ENCODE measurements at regions not wholly inside any gene's neighbourhood (a gene's known extent, or its start where the extent isn't known, plus 50 kb on each side); places are given as distances from the start of the nearest gene placed in this dataset.

GRCh38 chr7:137172105-137172590, 171.4 kb downstream of the PTN start:
- no peak overlapping the region for H3K4me2 ChIP-seq (ENCODE audit: low read length)
- no peaks in the 10 kb centered on the region for H3K4me1 ChIP-seq (ENCODE audit: control insufficient read depth, insufficient read depth, low read length)
- H3K36me3 ChIP-seq (ENCODE audit: insufficient read depth, low read length): no peaks in the 10 kb centered on the region
- H3K9me3 ChIP-seq (replicated peaks; ENCODE audit: low read length): no peaks in the 10 kb centered on the region
- H3K9ac ChIP-seq (ENCODE audit: low read depth, low read length): no peak overlapping the region
- peaks cover 5% of the 10 kb centered on the region for H3K27me3 ChIP-seq (ENCODE audit: control insufficient read depth, insufficient read depth, low read length)
- H3K4me3 ChIP-seq (ENCODE audit: low read length): no peak overlapping the region

- Histone ChIP-seq H3K4me1 (ENCODE audit: control insufficient read depth, insufficient read depth, low read length) (no peaks in the 10 kb centered on the region), H3K4me3 (ENCODE audit: low read length) (no peak overlapping the region), H3K4me2 (ENCODE audit: low read length) (no peak overlapping the region), H3K27me3 (ENCODE audit: control insufficient read depth, insufficient read depth, low read length) (peaks cover 5% of the 10 kb centered on the region), H3K9ac (ENCODE audit: low read depth, low read length) (no peak overlapping the region), H3K9me3 (replicated peaks; ENCODE audit: low read length) (no peaks in the 10 kb centered on the region), H3K36me3 (ENCODE audit: insufficient read depth, low read length) (no peaks in the 10 kb centered on the region)
Measured at GRCh38 chr7:137169282-137169698, 174.2 kb downstream of the PTN start.

GRCh38 chr7:137167609-137168008, 175.9 kb downstream of the PTN start:
- Histone ChIP-seq H3K9ac (ENCODE audit: low read depth, low read length) (no peak overlapping the region), H3K4me1 (ENCODE audit: control insufficient read depth, insufficient read depth, low read length) (no peaks in the 10 kb centered on the region), H3K4me3 (ENCODE audit: low read length) (no peak overlapping the region), H3K9me3 (replicated peaks; ENCODE audit: low read length) (no peaks in the 10 kb centered on the region), H3K27me3 (ENCODE audit: control insufficient read depth, insufficient read depth, low read length) (peaks cover 5% of the 10 kb centered on the region), H3K4me2 (ENCODE audit: low read length) (no peak overlapping the region), H3K36me3 (ENCODE audit: insufficient read depth, low read length) (no peaks in the 10 kb centered on the region)

- no peak overlapping the region for H3K4me2 ChIP-seq (ENCODE audit: low read length)
- no peaks in the 10 kb centered on the region for H3K27me3 ChIP-seq (ENCODE audit: control insufficient read depth, insufficient read depth, low read length)
- no peaks in the 10 kb centered on the region for H3K9me3 ChIP-seq (replicated peaks; ENCODE audit: low read length)
- no peaks in the 10 kb centered on the region for H3K36me3 ChIP-seq (ENCODE audit: insufficient read depth, low read length)
- H3K9ac ChIP-seq (ENCODE audit: low read depth, low read length): no peak overlapping the region
- no peak overlapping the region for H3K4me3 ChIP-seq (ENCODE audit: low read length)
- H3K4me1 ChIP-seq (ENCODE audit: control insufficient read depth, insufficient read depth, low read length): no peaks in the 10 kb centered on the region
Measured at GRCh38 chr7:137166363-137166762, 177.2 kb downstream of the PTN start.

GRCh38 chr7:137165786-137166185, 177.7 kb downstream of the PTN start:
- no peaks in the 10 kb centered on the region for H3K36me3 ChIP-seq (ENCODE audit: insufficient read depth, low read length)
- no peak overlapping the region for H3K4me2 ChIP-seq (ENCODE audit: low read length)
- H3K4me1 ChIP-seq (ENCODE audit: control insufficient read depth, insufficient read depth, low read length): no peaks in the 10 kb centered on the region
- H3K9me3 ChIP-seq (replicated peaks; ENCODE audit: low read length): no peaks in the 10 kb centered on the region
- H3K9ac ChIP-seq (ENCODE audit: low read depth, low read length): no peak overlapping the region
- H3K4me3 ChIP-seq (ENCODE audit: low read length): no peak overlapping the region
- H3K27me3 ChIP-seq (ENCODE audit: control insufficient read depth, insufficient read depth, low read length): no peaks in the 10 kb centered on the region

GRCh38 chr7:137165241-137165640, 178.3 kb downstream of the PTN start:
- Histone ChIP-seq H3K36me3 (ENCODE audit: insufficient read depth, low read length) (no peaks in the 10 kb centered on the region), H3K4me1 (ENCODE audit: control insufficient read depth, insufficient read depth, low read length) (no peaks in the 10 kb centered on the region), H3K4me3 (ENCODE audit: low read length) (no peak overlapping the region), H3K27me3 (ENCODE audit: control insufficient read depth, insufficient read depth, low read length) (no peaks in the 10 kb centered on the region), H3K9me3 (replicated peaks; ENCODE audit: low read length) (no peaks in the 10 kb centered on the region), H3K4me2 (ENCODE audit: low read length) (no peak overlapping the region), H3K9ac (ENCODE audit: low read depth, low read length) (no peak overlapping the region)

GRCh38 chr7:137164251-137164650, 179.3 kb downstream of the PTN start:
- no peaks in the 10 kb centered on the region for H3K27me3 ChIP-seq (ENCODE audit: control insufficient read depth, insufficient read depth, low read length)
- H3K4me2 ChIP-seq (ENCODE audit: low read length): no peak overlapping the region
- H3K4me1 ChIP-seq (ENCODE audit: control insufficient read depth, insufficient read depth, low read length): no peaks in the 10 kb centered on the region

GRCh38 chr7:137160236-137160635, 183.3 kb downstream of the PTN start:
- no peaks in the 10 kb centered on the region for H3K36me3 ChIP-seq (ENCODE audit: insufficient read depth, low read length)

More at GRCh38 chr7:137164251-137164650, 179.3 kb downstream of the PTN start:
- H3K9ac ChIP-seq (ENCODE audit: low read depth, low read length): no peak overlapping the region
- no peaks in the 10 kb centered on the region for H3K9me3 ChIP-seq (replicated peaks; ENCODE audit: low read length)
- H3K36me3 ChIP-seq (ENCODE audit: insufficient read depth, low read length): no peaks in the 10 kb centered on the region
- no peak overlapping the region for H3K4me3 ChIP-seq (ENCODE audit: low read length)

GRCh38 chr7:137157256-137157655, 186.3 kb downstream of the PTN start:
- H3K4me3 ChIP-seq (ENCODE audit: low read length): no peak overlapping the region
- no peaks in the 10 kb centered on the region for H3K9me3 ChIP-seq (replicated peaks; ENCODE audit: low read length)
- no peak overlapping the region for H3K4me2 ChIP-seq (ENCODE audit: low read length)
- H3K27me3 ChIP-seq (ENCODE audit: control insufficient read depth, insufficient read depth, low read length): no peaks in the 10 kb centered on the region
- H3K9ac ChIP-seq (ENCODE audit: low read depth, low read length): no peak overlapping the region
- H3K36me3 ChIP-seq (ENCODE audit: insufficient read depth, low read length): no peaks in the 10 kb centered on the region
- H3K4me1 ChIP-seq (ENCODE audit: control insufficient read depth, insufficient read depth, low read length): no peaks in the 10 kb centered on the region

More at GRCh38 chr7:137160236-137160635, 183.3 kb downstream of the PTN start:
- H3K9me3 ChIP-seq (replicated peaks; ENCODE audit: low read length): no peaks in the 10 kb centered on the region
- no peak overlapping the region for H3K4me2 ChIP-seq (ENCODE audit: low read length)
- no peak overlapping the region for H3K4me3 ChIP-seq (ENCODE audit: low read length)
- no peaks in the 10 kb centered on the region for H3K27me3 ChIP-seq (ENCODE audit: control insufficient read depth, insufficient read depth, low read length)
- H3K4me1 ChIP-seq (ENCODE audit: control insufficient read depth, insufficient read depth, low read length): no peaks in the 10 kb centered on the region
- no peak overlapping the region for H3K9ac ChIP-seq (ENCODE audit: low read depth, low read length)

- no peak overlapping the region for H3K4me3 ChIP-seq (ENCODE audit: low read length)
- no peak overlapping the region for H3K9ac ChIP-seq (ENCODE audit: low read depth, low read length)
- H3K4me2 ChIP-seq (ENCODE audit: low read length): no peak overlapping the region
- no peaks in the 10 kb centered on the region for H3K36me3 ChIP-seq (ENCODE audit: insufficient read depth, low read length)
- no peaks in the 10 kb centered on the region for H3K27me3 ChIP-seq (ENCODE audit: control insufficient read depth, insufficient read depth, low read length)
- no peaks in the 10 kb centered on the region for H3K9me3 ChIP-seq (replicated peaks; ENCODE audit: low read length)
- peaks cover 8% of the 10 kb centered on the region for H3K4me1 ChIP-seq (ENCODE audit: control insufficient read depth, insufficient read depth, low read length)
Measured at GRCh38 chr7:137151690-137152052, 191.9 kb downstream of the PTN start.

GRCh38 chr7:137151041-137151689, 192.4 kb downstream of the PTN start:
- Histone ChIP-seq H3K9ac (ENCODE audit: low read depth, low read length) (no peak overlapping the region), H3K4me1 (ENCODE audit: control insufficient read depth, insufficient read depth, low read length) (peaks cover 12% of the 10 kb centered on the region), H3K4me2 (ENCODE audit: low read length) (no peak overlapping the region), H3K27me3 (ENCODE audit: control insufficient read depth, insufficient read depth, low read length) (no peaks in the 10 kb centered on the region), H3K36me3 (ENCODE audit: insufficient read depth, low read length) (no peaks in the 10 kb centered on the region), H3K9me3 (replicated peaks; ENCODE audit: low read length) (no peaks in the 10 kb centered on the region), H3K4me3 (ENCODE audit: low read length) (no peak overlapping the region)

- H3K27me3 ChIP-seq (ENCODE audit: control insufficient read depth, insufficient read depth, low read length): no peaks in the 10 kb centered on the region
- no peak overlapping the region for H3K4me3 ChIP-seq (ENCODE audit: low read length)
- no peak overlapping the region for H3K4me2 ChIP-seq (ENCODE audit: low read length)
- H3K9ac ChIP-seq (ENCODE audit: low read depth, low read length): no peak overlapping the region
- H3K9me3 ChIP-seq (replicated peaks; ENCODE audit: low read length): no peaks in the 10 kb centered on the region
- H3K4me1 ChIP-seq (ENCODE audit: control insufficient read depth, insufficient read depth, low read length): peaks cover 20% of the 10 kb centered on the region
- no peaks in the 10 kb centered on the region for H3K36me3 ChIP-seq (ENCODE audit: insufficient read depth, low read length)
Measured at GRCh38 chr7:137147338-137147720, 196.2 kb downstream of the PTN start.
